ENCODE measurements at regions not wholly inside any gene's neighbourhood (a gene's known extent, or its start where the extent isn't known, plus 50 kb on each side); places are given as distances from the start of the nearest gene placed in this dataset.
A peak's percentile ranks its signal among the peaks of the same experiment; 100 is the strongest.

GRCh38 chr10:35758076-35758475 lies 116.0 kb upstream of the FZD8 start:
- DNase-seq = no peak

GRCh38 chr10:35754519-35754918 lies 112.4 kb upstream of the FZD8 start:
- no peak for DNase-seq

DNA sequence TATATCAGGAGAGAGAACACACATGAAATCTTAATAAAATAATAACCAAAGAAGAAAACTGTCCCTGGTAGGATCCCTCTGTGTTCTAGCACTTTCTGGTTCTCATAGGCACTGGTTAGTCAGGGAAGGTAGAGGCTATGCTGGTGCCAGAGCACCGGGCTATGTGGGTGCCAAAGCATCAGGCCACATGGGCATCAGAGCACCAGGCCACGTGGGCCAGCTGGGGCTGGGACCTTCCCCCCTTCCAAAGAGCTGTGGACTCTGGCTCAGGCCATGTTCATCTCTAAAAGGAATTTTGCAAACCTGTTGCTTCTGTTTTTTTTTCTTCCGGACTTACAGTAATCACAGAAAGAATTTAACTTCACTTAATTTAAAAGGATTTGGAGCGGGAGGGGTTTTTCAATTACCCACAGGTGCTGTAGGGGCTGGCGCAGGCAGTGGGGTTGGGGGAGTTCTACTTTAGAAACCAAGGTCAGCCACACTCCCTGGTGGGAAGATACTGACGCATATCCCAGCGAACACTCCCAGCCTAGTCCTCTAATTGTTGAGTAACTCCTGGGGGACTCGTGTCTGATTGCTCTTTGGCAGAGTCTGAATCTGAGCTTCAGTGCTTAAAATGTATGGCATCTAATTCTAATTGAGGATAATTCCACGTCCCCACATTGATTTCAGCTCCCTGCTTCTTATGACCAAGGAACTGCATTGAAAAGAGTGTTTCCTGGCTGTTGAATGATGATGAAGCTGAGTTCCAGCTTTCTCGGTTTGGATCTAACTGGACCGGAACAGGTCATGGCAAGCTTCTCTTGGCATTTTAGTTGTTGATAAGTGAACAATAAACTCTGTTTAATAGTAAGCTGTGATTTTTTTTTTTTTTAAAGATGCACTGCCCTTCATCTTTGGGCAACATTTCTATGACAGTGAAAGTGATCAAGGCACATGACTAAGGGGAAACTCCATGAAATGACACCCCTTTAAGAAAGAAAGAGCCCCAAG lies 110.7 kb upstream of the FZD8 start:
- no peak for DNase-seq

GRCh38 chr10:35751347-35751746 lies 109.3 kb upstream of the FZD8 start:
- DNase-seq = no peak

- DNase-seq = no peak
Measured at GRCh38 chr10:35749230-35749629, 107.1 kb upstream of the FZD8 start.

- DNase-seq = no peak
Measured at GRCh38 chr10:35745617-35746403, 103.7 kb upstream of the FZD8 start.

GRCh38 chr10:35743851-35744250 lies 101.8 kb upstream of the FZD8 start:
- DNase-seq = no peak

DNA sequence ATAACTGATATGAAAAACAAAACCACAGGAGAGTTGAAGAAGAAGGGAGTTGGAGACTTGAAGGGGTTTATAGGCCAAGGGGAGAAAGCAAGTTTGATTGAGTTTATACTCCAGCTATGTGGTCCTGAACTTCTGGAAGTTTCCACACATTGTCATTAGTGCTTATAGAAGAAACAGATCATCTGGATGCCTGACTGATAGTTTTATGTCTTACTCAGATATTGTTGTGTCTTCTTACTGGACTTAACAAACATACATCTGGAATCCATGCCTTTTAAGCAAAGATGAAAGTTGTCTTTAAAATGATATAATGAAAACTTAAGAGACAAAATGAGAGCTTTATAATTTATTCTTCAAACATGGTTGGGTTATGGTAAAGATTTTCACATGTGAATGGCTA lies 101.3 kb upstream of the FZD8 start:
- no peak for DNase-seq

GRCh38 chr10:35739998-35740397 lies 97.9 kb upstream of the FZD8 start:
- DNase-seq = no peak

DNA sequence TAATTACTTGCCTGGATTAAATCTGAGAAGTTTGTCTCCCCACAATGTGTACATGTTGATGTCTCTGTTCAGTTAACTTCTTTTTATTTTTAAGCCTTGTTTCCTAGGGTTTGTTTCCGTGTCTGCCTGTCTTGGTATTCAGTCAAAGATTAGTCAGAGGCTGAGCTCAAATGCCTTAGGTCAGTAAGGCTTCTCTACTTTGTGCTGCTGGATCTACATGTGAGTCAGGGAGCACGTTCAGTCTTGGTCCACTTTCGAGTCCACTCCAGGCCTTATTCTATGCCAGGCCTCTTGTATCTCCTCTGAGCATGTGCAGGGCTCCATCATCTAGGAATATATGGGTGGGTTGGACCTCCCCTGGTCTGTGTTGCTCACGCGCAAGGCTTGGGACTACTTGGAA lies 93.3 kb upstream of the FZD8 start:
- DNase-seq = no peak

- DNase-seq = no peak
Measured at GRCh38 chr10:35731828-35732227, 89.7 kb upstream of the FZD8 start.

DNA sequence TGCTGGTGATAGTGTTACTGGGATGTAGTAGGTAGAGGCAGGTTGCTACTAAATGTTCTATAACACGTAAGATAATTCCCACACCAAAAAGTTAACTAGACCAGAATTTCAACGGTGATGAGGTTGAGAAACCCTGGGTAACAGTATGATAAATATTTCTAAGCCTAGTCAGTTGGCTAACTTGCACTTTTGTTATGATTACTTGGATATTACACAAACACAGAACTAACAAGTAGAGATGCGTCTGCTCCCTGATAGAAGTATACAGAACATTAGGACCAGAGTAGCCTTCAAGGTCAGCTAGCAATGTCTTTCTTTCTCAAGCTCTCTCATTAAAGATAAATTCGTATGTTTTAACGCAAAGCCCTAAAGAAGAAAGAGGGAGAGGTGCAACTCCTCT lies 86.2 kb upstream of the FZD8 start:
- no peak for DNase-seq

GRCh38 chr10:35726846-35727245 lies 84.8 kb upstream of the FZD8 start:
- no peak for DNase-seq

- DNase-seq = no peak
Measured at GRCh38 chr10:35723992-35724391, 81.9 kb upstream of the FZD8 start.

DNA sequence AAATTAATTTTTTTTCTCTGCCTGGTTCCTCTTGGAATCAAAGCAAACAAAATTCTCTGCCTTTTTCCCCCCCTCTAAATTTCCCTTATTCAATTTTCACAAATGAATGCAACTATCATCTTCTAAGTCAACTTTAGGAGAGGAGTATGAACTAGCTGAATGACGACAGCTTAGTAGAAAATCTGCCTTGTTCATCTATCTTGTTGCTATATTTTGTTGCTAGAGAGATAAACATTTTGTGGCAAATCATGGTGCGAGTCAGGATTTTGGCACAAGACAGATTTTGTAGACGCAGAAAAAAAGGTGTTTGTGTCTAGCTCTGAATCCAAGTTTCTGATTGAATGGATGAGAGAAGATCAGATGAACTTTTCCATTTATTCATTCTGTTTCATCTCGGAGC lies 81.0 kb upstream of the FZD8 start:
- no peak for DNase-seq

DNA sequence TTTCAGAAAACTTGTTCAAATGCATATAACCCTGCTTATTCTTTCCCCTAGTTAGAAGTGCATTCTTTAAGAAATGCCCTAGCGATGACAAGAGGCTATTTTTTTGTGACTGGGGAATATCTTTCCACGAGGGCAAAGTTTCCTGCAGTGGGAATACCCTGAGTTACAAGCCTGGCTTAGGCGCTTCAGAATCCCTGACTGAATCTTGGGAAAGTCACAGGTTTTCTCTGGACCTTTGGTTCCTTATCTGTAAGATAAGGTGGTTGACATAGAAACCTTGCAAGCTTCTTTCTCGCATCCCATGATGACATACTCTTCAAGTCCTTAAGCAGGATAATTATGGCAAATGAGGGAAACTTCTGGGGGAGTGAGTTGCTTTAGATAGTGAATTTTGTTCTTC lies 80.5 kb upstream of the FZD8 start:
- DNase-seq = no peak

GRCh38 chr10:35722226-35722625 lies 80.1 kb upstream of the FZD8 start:
- DNase-seq = no peak

DNA sequence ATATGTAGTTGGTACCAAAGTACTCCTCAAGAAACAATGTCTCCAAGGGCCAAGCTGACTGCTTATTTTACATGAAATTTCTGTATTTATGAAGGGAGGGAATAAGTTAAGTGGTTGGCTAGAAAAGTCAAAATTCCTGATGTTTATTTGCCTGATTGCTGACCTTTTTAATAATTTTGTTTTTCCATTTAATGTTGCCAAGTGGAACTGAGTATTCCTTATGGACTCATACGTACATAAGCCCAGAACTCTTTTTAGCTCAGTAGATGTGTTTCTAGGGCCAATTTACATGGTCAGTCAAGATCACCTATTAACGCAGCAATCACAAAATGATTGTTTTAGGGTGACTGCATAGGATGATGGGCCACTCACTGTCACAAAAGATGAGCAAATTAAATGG lies 78.3 kb upstream of the FZD8 start:
- no peak for DNase-seq

DNA sequence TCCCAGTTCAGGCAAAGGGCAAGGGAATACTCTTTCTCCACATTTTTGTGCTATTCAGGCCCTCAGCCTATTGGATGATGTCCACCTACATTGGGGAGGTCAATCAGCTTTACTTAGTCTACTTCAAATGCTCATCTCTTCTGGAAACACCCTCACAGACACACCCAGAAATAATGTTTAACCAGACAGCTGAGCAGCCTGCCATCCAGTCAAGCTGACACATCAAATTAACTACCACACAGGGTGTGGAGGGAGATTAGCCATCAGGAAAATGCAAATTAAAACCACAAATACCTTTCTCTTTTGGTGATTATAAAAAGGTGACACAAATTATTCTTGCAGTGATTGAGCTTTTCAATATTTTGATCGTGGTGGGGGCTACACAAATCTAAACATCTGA lies 74.7 kb upstream of the FZD8 start:
- DNase-seq = no peak

DNA sequence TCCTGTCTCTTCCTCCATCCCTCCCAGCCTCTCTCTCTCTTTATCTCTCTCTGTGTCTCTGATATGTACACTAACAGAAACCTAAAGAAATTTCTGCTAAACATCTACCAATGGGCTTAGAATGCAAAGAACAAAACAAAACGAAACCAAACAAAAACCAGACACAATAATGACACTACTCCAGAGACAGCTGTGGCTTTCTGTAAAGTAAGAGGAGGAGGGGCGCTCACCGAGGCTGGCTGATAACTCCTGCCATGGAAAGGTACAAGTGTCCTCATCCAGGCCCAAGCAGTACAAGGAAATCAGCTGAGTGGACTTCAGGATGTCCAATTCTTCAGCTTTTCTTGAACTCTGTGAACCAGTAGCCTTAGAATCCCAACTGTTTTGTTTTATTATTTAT lies 70.4 kb upstream of the FZD8 start:
- DNase-seq = no peak

GRCh38 chr10:35711615-35712411 lies 69.7 kb upstream of the FZD8 start:
- no peak for DNase-seq

- DNase-seq = peak; percentile 37
Measured at GRCh38 chr10:35707642-35708425, 65.7 kb upstream of the FZD8 start.
